OCI-LY3 (cell line): ENCODE measurements at regions not wholly inside any gene's neighbourhood (a gene's known extent, or its start where the extent isn't known, plus 50 kb on each side); places are given as distances from the start of the nearest gene placed in this dataset.

Experiments
- EZH2phosphoT487 ChIP-seq: fragments of 200-600 bp; shearing (Covaris generic); IDR thresholded peaks from 2 replicates; pipeline ENCODE4 v1.6.1; 2018; ENCODE audit warnings: antibody characterized with exemption, mixed run types, low read depth
- TF ChIP-seq, protein P1 (sequence below): fragments of 200-600, 300-600 bp; sonication (generic); IDR thresholded peaks from 2 replicates; pipeline ENCODE4 v1.5.1; 2014; ENCODE audit warnings: antibody characterized with exemption, low read length, low read depth

DNA sequence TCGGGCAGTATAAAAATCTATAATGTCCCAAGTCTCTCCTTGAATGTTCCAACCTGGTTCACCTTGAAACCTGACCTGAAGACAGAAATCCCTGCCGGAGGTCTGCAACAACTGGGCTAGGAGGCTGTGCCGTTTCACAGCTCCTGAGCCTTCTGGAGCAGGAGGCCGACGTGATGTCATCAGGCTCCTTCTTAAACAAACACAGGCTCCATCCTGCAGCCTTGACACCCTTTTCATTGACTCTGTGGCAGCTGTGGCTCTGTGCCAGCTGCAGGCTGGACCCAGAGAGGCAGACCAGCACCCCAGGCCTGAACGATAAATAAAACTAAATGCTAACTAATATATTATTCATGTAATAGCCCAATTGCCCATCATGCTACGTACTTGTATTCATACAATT, 483.9 kb downstream of the CD83 start:
- TF ChIP-seq, protein P1, sequence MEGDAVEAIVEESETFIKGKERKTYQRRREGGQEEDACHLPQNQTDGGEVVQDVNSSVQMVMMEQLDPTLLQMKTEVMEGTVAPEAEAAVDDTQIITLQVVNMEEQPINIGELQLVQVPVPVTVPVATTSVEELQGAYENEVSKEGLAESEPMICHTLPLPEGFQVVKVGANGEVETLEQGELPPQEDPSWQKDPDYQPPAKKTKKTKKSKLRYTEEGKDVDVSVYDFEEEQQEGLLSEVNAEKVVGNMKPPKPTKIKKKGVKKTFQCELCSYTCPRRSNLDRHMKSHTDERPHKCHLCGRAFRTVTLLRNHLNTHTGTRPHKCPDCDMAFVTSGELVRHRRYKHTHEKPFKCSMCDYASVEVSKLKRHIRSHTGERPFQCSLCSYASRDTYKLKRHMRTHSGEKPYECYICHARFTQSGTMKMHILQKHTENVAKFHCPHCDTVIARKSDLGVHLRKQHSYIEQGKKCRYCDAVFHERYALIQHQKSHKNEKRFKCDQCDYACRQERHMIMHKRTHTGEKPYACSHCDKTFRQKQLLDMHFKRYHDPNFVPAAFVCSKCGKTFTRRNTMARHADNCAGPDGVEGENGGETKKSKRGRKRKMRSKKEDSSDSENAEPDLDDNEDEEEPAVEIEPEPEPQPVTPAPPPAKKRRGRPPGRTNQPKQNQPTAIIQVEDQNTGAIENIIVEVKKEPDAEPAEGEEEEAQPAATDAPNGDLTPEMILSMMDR = no peak
- TF ChIP-seq EZH2phosphoT487 = no peak
